ENCODE measurements at regions not wholly inside any gene's neighbourhood (a gene's known extent, or its start where the extent isn't known, plus 50 kb on each side); places are given as distances from the start of the nearest gene placed in this dataset.

GRCh38 chr12:82565966-82566365, 120.7 kb upstream of the TMTC2 start:
- DNase-seq (ENCODE audit: low read depth), result no peak
- H3K4me3 ChIP-seq (ENCODE audit: low read depth, low read length), result no peak overlapping the region
- TF ChIP-seq, protein P1, sequence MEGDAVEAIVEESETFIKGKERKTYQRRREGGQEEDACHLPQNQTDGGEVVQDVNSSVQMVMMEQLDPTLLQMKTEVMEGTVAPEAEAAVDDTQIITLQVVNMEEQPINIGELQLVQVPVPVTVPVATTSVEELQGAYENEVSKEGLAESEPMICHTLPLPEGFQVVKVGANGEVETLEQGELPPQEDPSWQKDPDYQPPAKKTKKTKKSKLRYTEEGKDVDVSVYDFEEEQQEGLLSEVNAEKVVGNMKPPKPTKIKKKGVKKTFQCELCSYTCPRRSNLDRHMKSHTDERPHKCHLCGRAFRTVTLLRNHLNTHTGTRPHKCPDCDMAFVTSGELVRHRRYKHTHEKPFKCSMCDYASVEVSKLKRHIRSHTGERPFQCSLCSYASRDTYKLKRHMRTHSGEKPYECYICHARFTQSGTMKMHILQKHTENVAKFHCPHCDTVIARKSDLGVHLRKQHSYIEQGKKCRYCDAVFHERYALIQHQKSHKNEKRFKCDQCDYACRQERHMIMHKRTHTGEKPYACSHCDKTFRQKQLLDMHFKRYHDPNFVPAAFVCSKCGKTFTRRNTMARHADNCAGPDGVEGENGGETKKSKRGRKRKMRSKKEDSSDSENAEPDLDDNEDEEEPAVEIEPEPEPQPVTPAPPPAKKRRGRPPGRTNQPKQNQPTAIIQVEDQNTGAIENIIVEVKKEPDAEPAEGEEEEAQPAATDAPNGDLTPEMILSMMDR (conservative IDR thresholded peaks at IDR 0.05; ENCODE audit: low read depth, low read length), result no peak

DNA sequence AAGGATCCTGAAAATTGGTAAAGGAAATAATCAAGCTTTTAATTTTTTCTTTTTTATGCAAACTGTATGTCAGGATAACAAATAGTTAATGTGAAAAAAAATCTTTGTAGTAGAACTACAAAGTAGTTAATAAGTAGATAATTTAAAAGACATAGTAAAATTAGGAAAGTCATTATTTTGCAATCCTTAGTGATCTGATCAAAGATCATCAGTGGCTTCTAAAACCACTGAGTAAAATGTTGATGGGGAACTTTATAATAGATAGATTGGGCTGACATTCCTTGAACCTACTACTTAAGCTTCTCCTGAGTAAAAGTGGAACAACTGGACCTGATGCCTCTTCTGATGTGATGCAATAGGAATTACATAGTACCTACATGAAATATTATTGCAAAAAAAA, 119.0 kb upstream of the TMTC2 start:
- DNase-seq (ENCODE audit: low read depth), result no peak
- H3K4me3 ChIP-seq (ENCODE audit: low read depth, low read length), result no peak overlapping the region
- TF ChIP-seq, protein P1 (conservative IDR thresholded peaks at IDR 0.05; ENCODE audit: low read depth, low read length), result no peak

DNA sequence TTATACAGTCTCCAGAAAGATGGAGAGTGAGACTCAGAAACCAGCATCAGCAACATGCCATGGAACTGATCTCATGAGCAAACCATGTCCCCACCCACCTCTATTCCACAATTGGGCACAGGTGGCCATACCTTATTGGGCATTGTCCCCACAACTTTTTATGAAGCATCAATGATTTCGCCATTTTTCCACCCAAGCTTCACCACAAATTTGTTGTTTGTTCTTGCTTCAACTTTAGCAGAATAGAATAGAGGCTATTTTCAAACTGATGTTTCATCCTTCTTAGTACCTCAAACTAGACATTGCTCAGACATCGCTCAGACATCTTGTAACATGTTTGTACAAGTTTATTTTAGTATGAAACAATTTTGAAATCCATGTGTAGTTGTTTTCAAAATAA, 112.5 kb upstream of the TMTC2 start:
- TF ChIP-seq, protein P1 (conservative IDR thresholded peaks at IDR 0.05; ENCODE audit: low read depth, low read length), result no peak
- DNase-seq (ENCODE audit: low read depth), result no peak
- no peak overlapping the region for H3K4me3 ChIP-seq (ENCODE audit: low read depth, low read length)

GRCh38 chr12:82578725-82579124, 108.0 kb upstream of the TMTC2 start:
- DNase-seq (ENCODE audit: low read depth), result no peak
- TF ChIP-seq, protein P1 (conservative IDR thresholded peaks at IDR 0.05; ENCODE audit: low read depth, low read length), result no peak

DNA sequence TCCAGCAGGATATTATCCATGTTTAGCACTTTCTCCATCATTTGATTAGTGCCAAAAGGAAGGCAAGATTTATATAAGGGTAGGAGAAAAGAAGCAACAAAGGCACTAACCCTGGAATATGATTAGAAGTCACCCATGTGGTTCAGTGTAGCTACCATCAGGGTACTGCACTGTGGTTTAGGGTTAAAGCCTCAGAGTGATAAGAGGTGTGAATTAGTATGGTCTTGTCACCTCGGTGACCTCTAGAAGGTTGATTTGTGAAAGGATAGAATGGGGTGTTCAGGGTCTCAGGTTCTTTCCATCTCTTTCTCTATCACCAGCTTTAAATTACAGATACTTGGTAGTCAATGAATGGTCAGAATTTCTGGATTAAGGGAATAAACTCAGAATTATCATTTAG, 103.0 kb upstream of the TMTC2 start:
- TF ChIP-seq, protein P1 (conservative IDR thresholded peaks at IDR 0.05; ENCODE audit: low read depth, low read length), result no peak
- no peak overlapping the region for H3K4me3 ChIP-seq (ENCODE audit: low read depth, low read length)
- no peak for DNase-seq (ENCODE audit: low read depth)

More at GRCh38 chr12:82578725-82579124, 108.0 kb upstream of the TMTC2 start:
- no peak overlapping the region for H3K4me3 ChIP-seq (ENCODE audit: low read depth, low read length)

- DNase-seq (ENCODE audit: low read depth), result no peak
- TF ChIP-seq, protein P1 (conservative IDR thresholded peaks at IDR 0.05; ENCODE audit: low read depth, low read length), result no peak
- H3K4me3 ChIP-seq (ENCODE audit: low read depth, low read length), result no peak overlapping the region
Observed at GRCh38 chr12:82593143-82593542, 93.6 kb upstream of the TMTC2 start.

DNA sequence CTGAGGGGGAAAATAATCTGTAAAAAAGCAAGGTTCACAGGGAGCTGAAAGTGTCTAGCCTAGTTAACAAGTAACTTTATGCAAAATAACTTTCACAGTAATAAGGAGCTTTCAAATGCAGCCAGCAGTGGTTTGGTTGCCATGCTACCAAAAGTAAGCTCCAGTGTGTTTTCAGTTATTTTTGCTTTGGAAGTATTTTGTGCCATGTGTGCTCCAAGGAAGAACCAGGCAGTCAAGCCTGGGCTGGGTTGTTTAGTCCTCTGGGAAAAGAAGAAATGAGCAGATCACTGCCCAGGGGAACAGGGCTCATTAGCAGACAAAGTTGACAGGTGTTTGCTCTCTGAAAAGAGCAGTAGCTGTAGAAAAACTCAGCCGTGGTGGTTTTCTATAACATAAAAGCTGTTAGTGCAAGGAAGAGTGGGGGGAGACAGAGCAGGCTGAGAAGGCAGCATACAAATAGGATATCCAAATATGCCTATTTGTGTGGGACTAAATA, 92.8 kb upstream of the TMTC2 start:
- TF ChIP-seq, protein P1 (conservative IDR thresholded peaks at IDR 0.05; ENCODE audit: low read depth, low read length), result no peak
- DNase-seq (ENCODE audit: low read depth), result no peak
- no peak overlapping the region for H3K4me3 ChIP-seq (ENCODE audit: low read depth, low read length)
